GM21717 (cell line): ENCODE measurements at regions not wholly inside any gene's neighbourhood (a gene's known extent, or its start where the extent isn't known, plus 50 kb on each side); places are given as distances from the start of the nearest gene placed in this dataset.

Experiments used
- ATAC-seq: cut with Tn5 transposase; IDR thresholded peaks from one replicate; pipeline ENCODE4 v1.9.1; 2021; ENCODE audit warnings: mild to moderate bottlenecking, moderate library complexity; ENCODE audit not compliant: unreplicated experiment

- ATAC-seq = no peak
These were observed 363.4 kb upstream of the C2CD4B start for GRCh38 chr15:62528505-62528904.

DNA sequence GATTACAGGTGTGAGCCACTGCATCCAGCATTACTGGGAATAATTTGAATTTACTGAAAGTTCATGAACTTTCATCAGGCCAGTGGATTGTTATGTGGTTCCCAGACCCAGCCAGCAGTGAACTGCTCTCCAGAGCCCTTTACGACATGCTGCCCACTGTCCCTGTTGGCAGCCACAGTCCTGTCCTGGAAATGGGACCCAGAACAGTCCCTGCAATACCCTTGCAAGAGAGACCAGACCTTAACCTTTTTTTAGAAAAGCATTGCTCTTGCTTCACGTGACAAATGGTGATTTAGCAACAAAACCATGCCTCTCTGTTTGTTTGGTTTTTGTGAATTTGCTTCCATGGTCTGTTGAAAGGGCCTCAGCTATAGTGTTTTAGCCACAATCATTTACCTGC, 367.3 kb upstream of the C2CD4B start:
- no peak for ATAC-seq

DNA sequence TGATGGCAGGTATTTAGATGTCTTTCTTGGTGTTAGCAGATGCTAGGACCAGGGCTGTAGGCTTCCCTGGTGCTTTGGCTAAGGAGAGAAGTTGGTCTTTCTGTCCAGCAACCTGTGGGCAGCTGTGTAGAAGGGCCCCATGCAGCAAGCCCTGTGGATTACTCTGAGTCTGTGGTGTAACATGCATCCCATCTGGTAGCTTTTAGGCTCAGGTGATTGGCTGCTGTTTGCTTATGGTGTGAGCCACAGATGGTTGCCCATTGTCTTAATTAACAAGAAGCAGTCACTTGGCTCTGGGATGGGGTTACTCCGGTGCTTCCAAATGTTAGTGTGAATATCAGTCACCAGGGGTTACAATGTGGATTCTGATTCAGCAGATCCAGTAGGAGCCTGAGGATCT, 368.6 kb upstream of the C2CD4B start:
- ATAC-seq = no peak

GRCh38 chr15:62534996-62535395, 369.9 kb upstream of the C2CD4B start:
- no peak for ATAC-seq

DNA sequence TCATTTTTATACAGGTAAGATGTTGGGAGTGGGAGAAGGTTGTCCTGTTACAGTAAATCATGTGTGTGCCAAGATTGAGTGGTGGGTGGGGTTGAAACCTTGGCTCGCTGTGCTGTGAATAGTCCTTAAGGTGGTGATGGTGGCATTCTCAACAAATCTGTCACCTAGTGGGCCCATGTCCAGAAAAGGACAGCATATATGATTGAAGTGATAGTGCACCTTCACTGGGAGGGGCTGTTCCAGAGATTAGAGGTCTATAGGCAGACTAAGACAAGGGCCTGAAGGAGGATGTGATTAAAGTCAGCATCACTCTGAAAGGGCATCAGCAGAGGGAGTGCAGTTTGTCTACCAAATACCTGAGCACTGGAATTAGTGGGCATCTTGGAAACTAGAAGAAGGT, 374.2 kb upstream of the C2CD4B start:
- no peak for ATAC-seq

DNA sequence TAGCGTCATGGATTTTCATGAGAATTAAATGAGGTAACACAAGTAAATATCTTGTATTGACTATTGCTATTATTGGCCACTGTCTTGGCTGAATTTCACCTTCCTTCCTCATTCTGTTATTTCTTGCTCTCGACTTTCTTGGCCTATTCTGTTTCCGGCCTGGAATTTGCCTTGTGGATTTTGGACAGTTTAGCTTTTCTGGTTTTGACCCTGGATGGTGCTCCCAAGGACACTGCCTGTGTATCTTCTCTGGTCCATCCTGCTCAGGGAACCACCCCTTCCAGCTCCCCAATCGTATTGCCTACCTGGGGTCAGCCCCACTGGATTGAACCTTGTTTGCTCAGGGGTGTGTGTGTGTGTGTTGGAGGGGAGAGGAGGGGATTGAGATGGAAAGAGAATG, 376.2 kb upstream of the C2CD4B start:
- no peak for ATAC-seq

DNA sequence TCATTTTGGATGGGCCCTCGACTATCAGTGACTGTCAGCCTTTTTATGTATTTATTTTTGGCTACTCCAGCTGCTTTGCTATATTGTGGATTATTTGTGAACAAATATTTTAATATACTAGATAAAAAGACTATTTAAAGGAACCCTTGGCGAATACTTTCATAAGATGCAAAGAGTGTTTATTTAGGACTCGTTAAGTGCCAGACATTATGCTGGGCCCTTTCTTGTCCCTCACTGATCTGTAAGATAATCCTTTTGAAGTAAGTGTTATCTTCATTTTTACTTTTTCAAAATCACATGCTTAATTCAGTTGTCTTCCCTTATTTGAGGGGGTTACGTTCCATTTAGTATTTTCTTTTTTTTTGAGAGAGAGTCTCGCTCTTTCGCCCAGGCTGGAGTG, 376.8 kb upstream of the C2CD4B start:
- ATAC-seq = no peak

- ATAC-seq = no peak
These were observed 379.4 kb upstream of the C2CD4B start for GRCh38 chr15:62544446-62544845.

DNA sequence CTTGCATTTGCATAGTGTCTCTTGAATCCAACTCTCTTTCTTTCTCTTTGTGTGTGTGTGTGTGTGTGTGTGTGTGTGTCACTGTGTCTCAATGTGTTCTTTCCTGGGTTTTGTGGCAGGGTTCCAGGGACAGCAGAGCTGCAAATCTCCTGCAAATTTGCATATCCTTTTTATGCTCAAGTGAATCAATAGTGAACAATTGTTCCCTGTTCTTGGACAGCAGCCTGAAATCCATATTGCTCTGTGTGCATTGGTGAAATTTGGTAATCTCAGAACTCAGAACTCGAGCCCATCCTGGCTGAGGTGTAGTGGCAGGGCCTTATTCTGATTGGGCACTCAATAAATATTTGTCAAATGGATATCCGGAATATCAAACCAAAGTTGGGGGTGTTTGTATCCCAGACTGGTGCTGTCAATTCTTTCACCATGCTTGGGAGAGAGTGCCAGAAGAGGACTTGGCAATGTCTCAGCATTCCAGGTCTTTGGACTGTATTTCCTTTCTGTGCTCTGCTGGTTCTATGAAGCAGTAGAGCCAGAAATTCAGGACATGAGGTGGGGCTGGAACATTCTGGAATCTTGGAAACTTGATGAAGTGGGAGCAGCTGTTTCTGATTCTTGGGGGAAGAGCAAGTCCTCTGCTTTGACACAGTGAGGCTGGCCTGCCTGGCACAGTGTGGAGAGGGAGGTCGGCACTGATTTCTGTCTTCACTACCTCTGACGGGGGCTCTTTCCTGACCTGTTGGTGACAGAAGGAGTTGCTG, 380.6 kb upstream of the C2CD4B start:
- ATAC-seq = no peak

GRCh38 chr15:62546628-62547027, 381.5 kb upstream of the C2CD4B start:
- ATAC-seq = no peak

DNA sequence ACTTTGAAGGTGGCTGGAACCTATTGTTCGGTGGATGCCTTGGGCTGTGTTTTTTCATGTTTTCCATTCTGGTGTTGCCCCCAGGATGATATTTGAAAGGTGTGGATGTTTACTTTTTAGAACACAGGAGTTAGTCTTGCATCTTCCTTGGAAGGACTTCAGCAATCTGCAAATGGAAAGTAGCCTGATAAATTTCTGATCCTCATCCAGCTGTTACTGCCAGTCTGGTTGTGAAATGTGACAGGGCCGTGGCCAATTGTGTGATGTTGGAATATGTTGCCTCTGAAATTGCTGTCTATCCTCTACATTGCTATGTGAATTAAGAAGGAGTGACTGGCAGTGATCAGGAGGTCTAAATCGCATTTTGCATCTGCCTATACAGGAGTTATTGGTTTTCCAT, 382.5 kb upstream of the C2CD4B start:
- ATAC-seq = no peak

DNA sequence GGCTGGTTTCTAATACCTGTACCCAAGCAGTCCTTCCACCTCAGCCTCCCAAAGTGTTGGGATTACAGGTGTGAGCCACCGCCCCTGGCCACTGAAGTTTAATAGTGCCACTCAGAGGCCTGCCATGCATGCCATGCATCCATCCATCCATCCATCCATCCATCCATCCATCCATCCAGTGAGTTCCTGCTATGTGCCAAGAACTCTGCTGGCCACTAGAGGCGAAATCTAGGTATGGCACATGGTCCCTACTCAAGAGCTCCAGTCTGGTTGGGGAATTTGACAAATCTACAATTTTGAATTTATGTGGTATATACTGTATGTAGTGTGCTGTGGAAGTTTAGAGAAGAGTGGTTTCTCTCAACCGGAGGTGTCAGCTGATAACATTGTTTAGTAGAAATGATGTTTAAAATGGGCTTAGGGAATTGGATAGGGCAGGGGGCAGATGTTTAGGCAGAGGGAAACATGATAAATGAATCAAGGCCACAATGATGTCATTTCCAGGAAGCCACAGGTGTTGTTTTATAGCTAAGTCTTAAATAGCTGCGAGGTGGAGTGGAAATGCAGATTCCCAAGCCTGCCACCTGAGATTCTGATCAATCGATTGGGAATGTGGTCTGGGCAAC, 384.4 kb upstream of the C2CD4B start:
- no peak for ATAC-seq

DNA sequence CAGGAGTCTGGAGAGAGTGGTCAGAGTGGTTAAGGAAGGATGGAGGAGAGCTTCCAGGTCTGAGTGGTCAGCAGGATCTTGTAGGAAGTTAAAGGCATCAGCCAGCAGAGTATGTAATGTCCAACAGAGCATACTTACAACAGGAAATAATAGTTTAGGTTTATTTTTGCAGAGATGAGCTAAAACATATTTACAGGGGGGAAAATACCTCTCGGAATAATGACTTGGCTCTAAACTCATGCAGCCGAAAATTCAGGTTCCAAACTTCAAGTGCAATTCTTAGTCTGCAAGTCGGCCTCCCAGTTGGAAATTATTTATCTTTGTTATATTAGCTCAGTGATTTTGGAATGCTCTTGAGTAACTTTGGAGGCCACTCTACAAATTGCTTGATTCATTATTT, 385.0 kb upstream of the C2CD4B start:
- ATAC-seq = no peak

- ATAC-seq = no peak
These were observed 387.4 kb upstream of the C2CD4B start for GRCh38 chr15:62552444-62552843.

DNA sequence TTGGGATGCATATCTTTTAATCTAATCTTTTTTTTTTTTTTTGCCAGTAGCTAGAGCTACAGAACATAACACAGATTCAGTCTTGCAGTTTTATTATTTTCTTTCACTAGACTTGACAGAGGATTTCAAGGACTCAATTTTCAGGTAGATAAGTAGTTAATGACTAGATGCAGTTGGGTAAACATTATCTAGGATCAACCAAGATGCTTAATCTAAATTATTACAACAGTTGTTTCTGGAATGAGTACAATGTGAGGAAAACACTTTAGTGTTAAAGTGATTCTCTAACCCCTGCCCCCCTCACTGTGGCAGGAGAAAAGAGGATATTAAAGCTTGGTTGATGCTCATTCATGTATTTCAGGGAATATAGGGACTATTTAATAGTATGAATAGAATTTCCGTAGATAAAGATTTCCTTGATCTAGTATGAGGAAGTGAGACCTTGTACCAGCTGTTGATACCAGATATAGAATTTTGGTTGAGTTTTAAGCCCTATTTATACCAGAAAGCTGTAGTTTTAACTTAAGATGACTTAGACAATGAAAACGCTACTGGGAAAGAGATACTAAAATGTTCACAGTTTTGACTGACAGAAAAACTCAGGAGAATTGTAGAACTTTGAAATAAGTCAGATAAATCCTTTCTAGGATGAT, 389.0 kb upstream of the C2CD4B start:
- no peak for ATAC-seq

DNA sequence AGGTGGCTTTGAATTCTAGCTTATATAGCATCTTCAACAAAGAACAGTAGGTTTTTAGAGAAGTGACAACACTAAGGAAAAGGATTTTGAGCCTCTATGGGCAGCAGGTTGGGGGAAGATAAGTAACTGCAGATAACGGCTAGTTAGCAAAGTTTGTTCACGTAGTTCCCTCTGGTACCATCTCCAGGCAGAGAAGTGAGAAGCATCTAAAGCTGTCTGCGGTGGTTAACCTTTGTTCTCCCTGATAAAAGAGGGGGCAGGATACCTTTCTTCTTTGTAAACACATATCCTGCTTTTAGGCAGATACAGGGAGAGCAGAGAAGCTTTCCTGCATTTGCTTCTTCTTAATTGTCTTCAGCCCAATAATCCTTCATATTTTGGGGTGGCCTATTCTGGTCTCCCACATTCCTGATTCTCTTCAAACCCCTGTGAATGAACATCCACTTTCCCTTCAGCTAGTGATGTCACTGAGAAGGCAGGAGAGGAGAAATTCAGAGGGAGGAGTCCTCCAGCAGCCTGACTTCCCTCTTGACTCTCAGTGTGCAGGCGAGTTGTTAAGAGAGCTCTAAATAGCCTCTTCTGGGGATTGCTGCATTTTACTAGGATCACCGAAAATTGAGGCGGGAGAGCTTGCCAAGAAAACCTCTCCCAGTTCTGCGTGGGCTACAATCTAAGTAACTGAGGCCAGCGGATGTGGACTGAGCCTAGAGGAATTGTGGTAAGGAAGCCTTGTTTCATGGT, 393.7 kb upstream of the C2CD4B start:
- ATAC-seq = no peak

DNA sequence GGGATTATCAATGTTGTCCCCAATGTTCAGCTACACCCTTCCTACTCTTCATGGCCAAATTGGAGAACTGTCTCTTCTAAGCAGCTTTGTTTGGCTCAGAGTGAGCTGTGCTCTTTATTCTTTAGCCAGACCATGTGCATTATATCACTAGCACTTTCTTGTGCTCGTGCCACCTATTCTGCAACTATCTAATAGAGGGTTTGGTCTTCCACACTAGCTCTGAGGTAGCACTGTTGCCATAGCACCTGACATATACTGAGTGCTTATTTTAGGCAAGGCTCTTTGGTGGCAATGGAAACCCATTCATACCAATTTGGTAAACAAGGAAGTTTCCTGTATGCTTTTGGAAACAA, 394.3 kb upstream of the C2CD4B start:
- ATAC-seq = no peak

DNA sequence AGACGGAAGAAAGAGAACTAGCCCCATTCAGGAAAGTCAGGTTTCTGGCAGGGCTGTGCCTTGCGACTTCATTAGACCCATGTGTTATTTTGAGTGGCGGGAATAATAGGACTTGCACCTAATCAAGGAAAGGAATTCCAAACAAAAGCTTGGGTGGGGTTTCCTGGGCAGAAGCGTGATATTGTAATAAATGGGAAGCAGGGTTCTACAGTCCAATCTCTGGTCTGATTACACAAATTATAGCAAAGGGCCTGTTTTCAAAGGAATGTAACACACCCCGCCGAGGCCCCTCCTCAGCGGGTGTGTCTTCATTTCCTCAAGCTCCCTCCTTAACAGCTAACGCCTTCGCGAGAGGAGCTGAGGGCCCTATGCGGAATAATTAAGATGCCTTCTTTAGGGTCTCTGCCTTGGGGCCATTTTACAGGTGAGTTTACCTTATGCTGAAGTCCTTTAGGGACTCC, 396.0 kb upstream of the C2CD4B start:
- ATAC-seq = no peak

GRCh38 chr15:62561571-62561970, 396.5 kb upstream of the C2CD4B start:
- ATAC-seq = no peak

DNA sequence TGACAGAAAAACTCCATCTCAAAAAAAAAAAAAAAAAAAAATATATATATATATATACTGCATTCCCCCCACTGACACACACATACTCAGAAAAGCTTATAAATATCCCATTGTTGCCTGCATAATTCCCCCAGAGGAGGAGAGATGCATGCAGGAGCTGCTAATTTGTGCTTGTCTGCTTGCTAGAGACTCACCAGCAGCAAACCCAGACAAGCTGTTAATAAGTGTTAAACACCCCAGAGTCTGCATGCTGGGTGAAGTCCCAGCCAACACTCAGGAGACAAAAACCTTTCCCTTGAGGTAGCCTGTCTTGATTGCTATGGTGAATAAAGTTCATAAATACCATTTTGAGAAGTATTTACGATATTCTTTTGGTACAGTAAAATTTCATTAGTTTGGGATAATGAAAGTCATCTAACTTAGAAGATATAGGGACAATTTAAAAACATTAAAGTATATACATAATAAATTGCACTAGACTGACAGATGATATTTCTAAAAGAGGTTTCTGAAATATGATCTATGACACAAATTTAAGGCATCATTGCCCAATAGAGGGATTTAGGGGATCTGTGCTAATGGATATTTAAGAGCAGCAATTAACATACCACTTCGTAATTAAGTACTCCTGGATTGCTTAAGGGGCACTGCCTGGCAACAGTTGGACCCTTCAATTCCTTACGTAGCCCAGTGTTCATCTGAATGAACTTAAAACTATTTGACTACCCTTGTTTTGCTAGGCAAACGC, 400.0 kb upstream of the C2CD4B start:
- no peak for ATAC-seq

DNA sequence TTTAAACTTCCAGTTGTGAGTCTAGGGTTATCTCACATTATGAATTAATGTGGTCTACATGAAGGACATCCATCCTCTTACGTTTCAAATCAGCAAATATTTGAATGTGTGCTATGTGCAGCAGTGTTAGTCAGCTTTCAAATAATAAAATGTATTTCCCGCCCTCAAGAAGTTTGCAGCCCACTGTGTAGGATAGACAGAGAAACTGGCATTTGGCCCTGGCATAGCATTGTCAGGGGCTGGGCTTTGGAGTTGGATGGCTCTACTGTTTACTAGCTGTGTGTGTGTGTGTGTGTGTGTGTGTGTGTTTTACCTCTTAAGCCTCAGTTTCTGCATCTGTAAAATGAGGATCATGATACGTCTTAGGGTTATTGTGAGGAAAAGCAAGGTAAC, 400.5 kb upstream of the C2CD4B start:
- ATAC-seq = no peak
